Putamen (tissue), 1 donor: ENCODE measurements at regions not wholly inside any gene's neighbourhood (a gene's known extent, or its start where the extent isn't known, plus 50 kb on each side); places are given as distances from the start of the nearest gene placed in this dataset.

Experiments
- DNase-seq: peaks from one replicate; pipeline ENCODE4 v3.0.0-alpha.2; 2016; ENCODE audit warnings: low spot score

- no peak for DNase-seq
Measured at GRCh38 chr7:41039981-41040380, 662.9 kb downstream of the INHBA start.

- no peak for DNase-seq
Measured at GRCh38 chr7:41039386-41039953, 663.4 kb downstream of the INHBA start.

- DNase-seq: no peak
Measured at GRCh38 chr7:41038211-41038610, 664.7 kb downstream of the INHBA start.

- DNase-seq: no peak
Measured at GRCh38 chr7:41037691-41038090, 665.2 kb downstream of the INHBA start.

- DNase-seq: no peak
Measured at GRCh38 chr7:41035794-41036193, 667.1 kb downstream of the INHBA start.

GRCh38 chr7:41033500-41033899 lies 669.4 kb downstream of the INHBA start:
- DNase-seq: no peak

- no peak for DNase-seq
Measured at GRCh38 chr7:41030673-41031072, 672.2 kb downstream of the INHBA start.

GRCh38 chr7:41029072-41029499 lies 673.8 kb downstream of the INHBA start:
- peak; percentile 70 for DNase-seq

- DNase-seq: no peak
Measured at GRCh38 chr7:41028580-41028979, 674.3 kb downstream of the INHBA start.

- no peak for DNase-seq
Measured at GRCh38 chr7:41027428-41028115, 675.3 kb downstream of the INHBA start.

GRCh38 chr7:41024126-41024525 lies 678.8 kb downstream of the INHBA start:
- DNase-seq: no peak

- DNase-seq: no peak
Measured at GRCh38 chr7:41020056-41020455, 682.8 kb downstream of the INHBA start.

- DNase-seq: no peak
Measured at GRCh38 chr7:41013117-41013516, 689.8 kb downstream of the INHBA start.

- DNase-seq: no peak
Measured at GRCh38 chr7:41012041-41012440, 690.8 kb downstream of the INHBA start.

- no peak for DNase-seq
Measured at GRCh38 chr7:41010967-41011366, 691.9 kb downstream of the INHBA start.

- DNase-seq: peak; percentile 12
Measured at GRCh38 chr7:41010418-41010817, 692.5 kb downstream of the INHBA start.

- no peak for DNase-seq
Measured at GRCh38 chr7:41007811-41008210, 695.1 kb downstream of the INHBA start.

- DNase-seq: no peak
Measured at GRCh38 chr7:41007351-41007751, 695.5 kb downstream of the INHBA start.

GRCh38 chr7:41006306-41006995 lies 696.4 kb downstream of the INHBA start:
- no peak for DNase-seq

- no peak for DNase-seq
Measured at GRCh38 chr7:41005374-41005901, 697.5 kb downstream of the INHBA start.

GRCh38 chr7:41003977-41004376 lies 698.9 kb downstream of the INHBA start:
- no peak for DNase-seq

- DNase-seq: no peak
Measured at GRCh38 chr7:41003611-41003940, 699.3 kb downstream of the INHBA start.
